ENCODE measurements at regions not wholly inside any gene's neighbourhood (a gene's known extent, or its start where the extent isn't known, plus 50 kb on each side); places are given as distances from the start of the nearest gene placed in this dataset.
"Not testable (repeated sequence)": the region's sequence is repeated elsewhere in the genome, so short reads cannot be mapped to it uniquely, and the experiment has no call there.

DNA sequence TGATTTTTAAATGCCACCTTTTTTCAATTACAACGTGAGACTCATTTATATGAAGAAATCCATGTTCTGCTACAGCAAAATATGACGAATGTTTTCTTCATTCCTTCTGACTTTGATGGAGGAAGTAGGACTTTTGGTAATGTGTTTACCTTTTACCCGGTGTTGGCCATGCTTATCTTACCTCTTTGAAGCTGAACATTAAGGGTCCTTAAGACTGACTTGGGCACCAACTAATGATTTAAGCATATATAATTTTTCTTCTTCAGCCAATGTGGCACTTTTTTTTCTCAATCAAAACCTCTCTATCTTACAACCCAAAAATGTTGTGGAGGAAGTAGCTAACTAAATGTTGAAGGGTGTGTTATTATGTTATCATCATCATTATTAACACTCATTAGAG, 337.5 kb downstream of the EPHA7 start:
- DNase-seq = no peak

DNA sequence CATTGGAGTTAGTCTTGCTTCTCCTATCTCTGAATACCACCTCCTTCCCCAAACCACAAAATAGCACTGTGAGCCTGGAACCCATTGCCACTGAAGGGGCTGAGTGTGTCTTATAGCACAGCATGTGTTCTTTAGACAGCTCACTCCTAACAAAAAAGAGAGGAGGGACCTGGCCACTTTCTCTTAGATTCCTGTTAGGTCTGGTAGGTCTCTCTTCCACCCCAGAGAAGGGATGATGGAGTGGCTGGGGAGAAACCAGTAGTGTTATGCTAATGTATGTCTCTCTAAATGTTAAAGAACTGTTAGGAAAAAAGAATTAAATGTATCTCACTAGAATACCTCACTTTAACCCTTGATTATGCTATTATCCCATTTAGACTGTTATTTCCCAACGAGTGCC, 340.3 kb downstream of the EPHA7 start:
- no peak for DNase-seq

DNA sequence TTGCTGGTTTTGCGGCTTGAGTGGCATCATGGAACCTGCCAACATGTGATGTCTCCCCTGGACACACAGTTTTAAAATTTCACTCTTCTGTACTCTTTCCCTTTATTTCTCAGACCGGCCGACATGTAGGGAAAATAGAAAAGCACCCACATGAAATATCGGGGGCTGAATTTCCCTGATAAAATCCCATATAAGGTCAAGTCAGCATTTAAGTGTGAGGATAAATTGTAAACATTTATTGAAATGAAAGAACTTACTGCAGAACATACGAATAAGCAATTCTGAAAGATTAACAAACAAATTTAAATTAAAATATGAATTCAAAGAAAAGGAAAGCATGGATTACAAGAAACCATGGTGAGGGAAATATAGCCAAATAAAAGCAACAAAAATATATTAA, 345.5 kb downstream of the EPHA7 start:
- DNase-seq = no peak

DNA sequence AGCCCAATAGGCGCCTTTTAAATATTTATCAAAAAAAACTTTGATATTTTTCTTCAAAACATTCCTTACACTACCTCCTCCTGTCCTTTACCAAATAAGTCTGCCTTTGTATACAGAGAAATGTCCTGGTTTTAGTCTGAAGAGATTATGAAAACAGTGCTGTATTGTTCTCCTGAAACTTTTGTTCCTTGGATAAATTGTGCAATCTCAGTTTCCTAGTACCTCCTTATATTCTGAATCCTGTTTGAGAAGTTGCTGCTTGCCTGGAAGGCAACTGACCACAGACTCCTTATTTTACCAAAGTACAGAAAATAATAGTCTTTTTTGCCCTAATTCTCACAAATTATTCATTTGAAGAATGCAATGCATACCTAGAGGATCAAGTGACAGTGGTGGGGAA, 349.5 kb downstream of the EPHA7 start:
- no peak for DNase-seq

DNA sequence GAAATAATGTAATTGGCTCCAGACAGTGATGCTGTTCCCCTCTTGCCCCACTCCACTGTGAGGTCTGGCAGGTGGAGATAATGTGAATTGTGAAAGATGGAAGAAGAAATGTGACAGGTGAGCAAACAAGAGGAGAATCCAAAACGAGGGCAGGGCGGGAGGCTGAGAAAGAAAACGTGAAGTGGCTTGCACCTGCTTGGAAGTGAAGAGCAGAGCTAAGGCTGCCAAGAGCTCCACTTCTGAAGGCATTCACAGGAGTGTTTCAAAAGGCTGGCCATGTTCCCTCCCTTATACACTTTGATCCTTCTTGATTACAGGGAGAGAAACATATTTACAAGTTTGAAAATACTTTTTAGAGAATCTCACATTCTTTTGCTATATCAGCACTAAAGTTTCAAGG, 359.4 kb downstream of the EPHA7 start:
- no peak for DNase-seq

DNA sequence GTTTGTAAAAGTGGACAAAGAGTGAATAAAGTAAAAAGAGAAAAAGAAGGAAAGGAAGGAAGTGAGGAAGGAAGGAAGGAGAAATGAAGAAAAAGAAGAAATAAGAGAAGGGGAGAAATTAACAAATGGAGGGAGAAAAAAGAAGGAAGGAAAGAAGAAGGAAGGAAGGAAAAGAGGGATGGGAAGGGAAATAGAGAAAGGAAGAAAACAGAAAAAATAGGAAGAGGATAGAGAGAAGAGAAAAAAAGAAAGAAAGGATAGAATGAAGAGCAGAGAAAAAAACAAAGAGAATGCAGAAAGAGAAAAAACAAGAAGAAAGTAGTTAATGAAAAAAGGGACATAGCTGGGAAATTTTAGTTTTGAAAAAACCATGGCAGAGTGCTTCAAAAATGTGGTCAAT, 361.8 kb downstream of the EPHA7 start:
- DNase-seq = no peak

DNA sequence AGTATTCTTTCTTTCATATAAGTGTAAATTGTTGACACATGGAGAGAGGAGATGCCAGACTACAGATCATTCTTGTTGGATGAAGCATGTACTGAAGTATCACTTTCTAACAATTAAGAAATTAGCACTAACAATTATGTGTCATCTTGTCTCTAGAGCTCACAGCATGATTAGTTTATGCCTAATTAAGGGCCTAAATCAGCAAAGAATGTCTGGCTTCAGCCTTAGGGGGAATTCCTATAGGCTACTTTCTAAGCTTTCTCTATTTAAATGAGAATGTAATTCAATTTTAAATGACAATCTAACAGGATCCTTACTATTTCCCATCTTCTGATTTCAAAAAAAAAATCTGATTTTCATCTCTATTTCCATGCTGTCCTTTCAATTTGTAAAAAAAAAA, 371.0 kb downstream of the EPHA7 start:
- no peak for DNase-seq

DNA sequence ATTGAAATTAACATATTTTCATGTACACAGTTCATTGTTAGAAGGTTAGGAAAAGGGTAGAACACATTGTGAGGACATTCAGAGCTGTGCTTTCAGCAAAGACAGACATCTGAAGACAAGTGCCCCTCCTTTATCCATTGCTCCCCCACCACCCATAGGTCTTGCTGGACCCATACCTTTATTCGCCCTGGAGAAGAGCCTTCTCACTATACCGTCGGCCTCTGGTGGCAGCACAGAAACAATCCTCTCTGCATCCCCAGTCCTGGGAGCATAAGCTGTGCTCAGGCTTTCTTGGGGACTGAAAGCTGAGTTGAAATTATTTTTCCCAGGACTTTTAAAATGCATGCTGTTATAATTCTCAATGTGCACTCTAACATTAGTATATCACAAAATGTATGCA, 372.3 kb downstream of the EPHA7 start:
- no peak for DNase-seq

DNA sequence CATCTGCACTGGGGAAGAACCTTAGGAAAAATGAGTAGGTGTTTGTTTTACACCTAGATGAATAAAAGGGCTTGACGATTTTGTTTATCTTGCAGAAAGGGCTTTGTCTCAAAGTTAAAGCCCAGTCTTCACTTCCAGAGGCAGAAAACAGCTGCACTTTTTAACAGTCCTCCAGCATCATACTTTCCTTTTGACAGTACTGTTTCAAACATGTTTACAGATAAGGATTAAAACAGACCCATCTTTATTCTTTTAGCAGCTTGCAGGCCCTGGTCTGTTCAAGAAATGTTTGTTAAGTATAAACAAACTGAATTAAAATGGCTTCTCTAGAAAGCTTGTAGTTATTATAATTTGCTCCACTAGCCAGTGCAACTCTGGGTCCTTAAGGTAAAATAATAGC, 374.2 kb downstream of the EPHA7 start:
- DNase-seq = no peak

DNA sequence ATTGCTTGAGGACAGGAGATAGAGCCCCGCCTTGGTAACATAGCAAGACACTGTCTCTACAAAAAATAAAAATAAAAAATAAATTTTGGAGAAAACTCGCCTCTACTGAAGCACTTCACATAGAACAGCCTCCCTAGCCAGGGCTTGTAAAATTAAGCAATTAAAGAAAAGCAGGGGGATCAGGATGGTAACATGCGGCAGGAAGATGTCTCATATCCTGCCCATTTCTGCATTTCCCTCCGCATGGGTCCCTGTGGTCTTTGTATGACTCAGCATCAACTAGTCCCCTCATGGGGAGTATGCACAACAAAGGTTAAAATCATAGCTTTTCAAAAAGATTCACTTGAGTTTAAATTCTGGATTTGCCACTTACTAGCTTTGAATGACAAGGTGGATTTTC, 379.0 kb downstream of the EPHA7 start:
- no peak for DNase-seq

DNA sequence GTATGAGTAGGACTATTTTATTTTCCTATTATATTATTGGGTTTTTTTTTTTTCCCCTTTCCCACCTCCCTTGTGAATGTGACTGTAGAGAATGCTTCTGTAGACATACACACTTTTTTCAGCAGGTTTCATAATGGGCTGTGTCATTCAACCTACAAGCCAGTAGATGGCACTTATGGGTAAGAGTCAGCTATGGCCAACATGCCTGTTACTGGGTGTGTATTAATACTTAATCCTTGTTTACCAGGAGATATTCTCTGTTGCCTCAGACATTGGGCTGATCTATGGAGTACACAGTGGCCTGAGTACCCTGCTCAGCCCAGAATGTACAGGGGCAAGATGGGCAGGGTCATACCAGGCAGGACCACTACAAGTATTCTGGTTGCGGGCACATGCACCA, 382.5 kb downstream of the EPHA7 start:
- no peak for DNase-seq

DNA sequence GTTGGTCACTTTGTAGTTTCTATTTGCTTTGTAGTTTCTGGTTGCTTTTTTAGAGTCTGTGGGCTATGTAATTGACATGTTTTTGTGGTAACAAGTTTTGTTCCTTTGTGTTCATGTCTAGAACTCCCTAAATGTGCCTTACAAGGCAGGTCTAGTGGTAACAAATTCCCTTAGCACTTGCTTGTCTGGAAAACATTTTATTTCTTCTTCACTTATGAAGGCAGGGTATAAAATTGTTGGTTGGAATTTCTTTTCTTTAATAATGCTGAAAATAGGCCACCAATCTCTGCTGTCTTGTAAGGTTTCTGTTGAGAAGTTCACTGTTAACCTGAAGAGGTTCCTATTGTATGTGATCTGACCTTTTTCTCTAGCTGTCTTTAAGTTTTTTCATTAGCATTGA, 383.6 kb downstream of the EPHA7 start:
- no peak for DNase-seq

DNA sequence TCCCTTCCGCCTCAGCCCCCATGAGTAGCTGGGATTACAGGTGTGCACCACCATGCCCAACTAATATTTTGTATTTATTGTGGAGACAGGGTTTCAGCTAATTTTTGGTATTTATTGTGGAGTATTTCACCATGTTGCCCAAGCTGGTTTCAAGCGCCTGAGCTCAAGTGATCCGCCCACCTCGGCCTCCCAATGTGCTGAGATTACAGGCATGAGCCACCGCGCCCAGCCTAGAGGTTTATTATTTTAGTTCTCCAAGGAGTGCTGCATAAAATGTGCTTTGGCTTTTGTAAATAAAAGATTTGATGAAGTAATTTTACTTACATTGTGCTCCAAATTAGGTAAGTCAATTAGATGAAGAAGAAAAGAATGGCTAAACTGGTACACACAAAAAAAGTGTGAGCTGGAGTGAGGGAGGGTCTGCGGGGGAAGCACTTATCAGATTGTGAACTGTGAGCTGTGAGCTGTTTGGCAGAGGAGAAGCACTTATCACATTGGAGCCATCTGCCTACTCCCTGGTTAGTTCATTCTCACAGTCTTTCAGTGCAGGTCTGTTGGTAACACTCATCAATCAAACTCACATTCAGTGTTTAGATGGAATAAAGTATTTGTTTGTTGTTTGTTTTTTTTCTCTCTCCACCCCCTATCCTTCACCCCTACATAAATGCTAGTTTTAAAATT, 398.0 kb downstream of the EPHA7 start:
- DNase-seq = no peak

DNA sequence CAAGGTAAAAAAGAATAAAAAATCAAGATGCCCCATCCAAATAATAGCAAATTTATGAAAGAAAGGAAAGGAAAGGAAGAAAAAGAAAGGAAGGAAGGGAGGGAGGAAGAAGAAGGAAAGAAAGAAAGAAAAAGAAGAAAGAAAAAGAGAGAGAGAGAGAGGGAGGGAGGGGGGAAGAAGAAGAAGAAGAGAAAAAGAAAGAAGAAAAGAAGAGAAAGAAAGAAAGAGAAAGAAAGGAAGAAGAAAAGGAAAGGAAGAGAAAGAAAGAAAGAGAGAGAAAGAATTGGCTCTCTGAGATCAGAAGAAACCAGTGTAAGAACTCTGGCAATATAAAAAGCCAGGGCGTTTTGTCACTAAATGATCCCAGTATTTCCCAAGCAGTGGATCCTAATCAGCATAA, 401.7 kb downstream of the EPHA7 start:
- no peak for DNase-seq

DNA sequence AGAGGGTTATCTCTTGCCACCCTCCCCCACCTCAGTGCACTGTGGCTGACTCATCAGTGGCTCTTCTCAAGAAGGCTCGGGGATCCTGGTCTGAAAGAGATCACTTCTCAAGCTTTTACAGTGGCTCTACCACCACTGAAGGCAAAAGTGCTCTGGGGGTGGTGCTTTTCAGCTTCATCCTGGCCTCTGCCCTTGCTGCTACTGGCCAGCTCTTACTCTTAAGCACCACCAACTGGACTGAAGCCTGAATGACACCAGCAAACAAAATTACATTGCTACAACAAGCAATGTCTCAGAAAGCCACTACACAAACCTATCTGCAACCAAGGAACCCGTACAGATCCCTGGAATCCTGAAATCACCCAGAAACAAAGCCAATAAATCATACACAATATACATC, 402.1 kb downstream of the EPHA7 start:
- DNase-seq = no peak

DNA sequence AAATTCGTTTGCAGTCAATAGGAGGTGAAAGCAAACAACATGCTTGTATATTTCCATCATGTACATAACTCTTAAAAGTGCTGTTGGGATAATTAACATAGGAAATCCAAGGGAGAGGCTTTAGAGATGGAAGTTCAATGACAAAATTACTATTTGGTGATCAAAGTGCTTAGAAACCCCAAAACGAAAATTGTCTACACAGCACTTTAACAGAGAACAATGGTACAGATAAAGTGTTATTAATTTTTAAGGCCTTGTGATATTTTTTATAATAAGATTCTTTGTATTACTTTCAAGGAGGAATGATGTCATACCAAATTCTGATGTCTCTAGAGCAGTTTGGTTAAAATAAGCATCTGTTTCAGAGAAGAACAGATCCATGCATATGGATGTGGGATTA, 406.3 kb downstream of the EPHA7 start:
- no peak for DNase-seq

DNA sequence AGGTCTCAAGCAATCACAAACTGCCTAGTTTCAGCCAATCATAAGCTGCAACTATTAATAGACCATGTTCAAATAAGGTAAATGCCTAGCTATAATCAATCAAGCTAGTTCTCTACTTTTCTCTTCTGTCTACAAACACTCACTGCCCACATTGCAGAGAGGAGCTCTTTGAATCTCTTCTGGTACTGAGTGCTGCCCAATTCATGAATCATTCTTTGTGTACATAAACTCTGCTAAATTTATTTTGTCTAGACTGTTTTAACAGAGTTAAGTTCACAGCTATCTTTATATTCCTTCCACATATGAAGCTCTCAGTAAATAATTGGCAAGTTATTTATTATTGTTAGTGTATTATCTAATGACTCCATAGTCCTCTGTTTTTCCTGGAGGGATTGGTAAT, 411.0 kb downstream of the EPHA7 start:
- no peak for DNase-seq

DNA sequence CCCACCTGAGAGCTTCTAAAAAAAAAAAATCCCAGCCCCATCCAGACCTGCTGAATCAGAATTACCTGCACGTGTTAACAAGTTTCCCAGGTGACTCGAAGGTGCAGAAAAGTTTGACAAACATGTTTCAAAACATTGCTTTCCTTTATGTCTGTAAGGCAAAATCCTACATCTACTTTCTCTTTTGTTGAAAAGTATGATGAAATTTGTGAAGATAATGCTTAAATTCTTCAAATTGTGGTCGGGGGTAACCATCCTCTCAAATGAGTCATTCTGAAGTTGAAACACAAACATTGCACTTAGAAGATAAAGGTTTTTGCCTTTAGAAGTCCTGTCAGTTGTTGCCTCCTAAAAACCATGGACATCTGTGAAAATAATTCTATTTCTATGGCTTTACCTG, 429.7 kb downstream of the EPHA7 start:
- no peak for DNase-seq

DNA sequence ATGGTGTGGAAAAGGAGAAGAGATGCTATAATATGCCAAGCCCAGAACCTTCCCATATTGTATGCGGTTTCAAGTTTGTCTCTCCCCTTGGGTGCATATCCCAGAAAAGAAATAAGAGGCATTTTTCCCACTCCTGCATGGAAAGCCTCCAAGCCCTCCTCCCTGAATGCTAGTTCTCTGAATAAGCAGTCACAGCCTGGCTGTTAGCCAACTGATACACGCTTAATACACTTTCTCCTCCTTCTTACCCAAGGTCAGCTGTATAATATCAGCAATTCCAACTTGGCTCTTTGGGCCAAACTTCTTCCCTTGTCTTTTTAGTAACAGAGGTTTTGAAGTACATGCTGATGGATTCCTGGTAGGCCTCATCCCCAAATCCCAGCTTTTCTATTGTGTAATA, 440.1 kb downstream of the EPHA7 start:
- DNase-seq = no peak

DNA sequence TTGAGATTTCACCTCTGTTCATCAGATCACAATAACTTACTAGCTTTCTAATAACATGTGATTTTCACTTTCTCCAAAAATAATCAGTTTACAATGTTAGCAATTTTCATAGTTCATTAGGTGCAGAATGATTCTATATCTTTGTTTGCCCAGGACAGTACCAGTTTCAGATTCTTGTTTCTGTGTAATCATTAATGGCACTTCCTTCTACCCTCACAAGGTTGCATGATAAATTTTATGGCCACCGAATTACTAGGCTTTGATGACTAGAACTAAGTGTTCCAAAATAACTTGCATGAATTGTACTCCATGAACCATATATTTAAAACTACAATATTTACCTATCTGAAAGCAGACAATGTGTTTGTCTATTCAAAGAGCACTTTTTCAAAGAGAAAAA, 442.3 kb downstream of the EPHA7 start:
- no peak for DNase-seq

DNA sequence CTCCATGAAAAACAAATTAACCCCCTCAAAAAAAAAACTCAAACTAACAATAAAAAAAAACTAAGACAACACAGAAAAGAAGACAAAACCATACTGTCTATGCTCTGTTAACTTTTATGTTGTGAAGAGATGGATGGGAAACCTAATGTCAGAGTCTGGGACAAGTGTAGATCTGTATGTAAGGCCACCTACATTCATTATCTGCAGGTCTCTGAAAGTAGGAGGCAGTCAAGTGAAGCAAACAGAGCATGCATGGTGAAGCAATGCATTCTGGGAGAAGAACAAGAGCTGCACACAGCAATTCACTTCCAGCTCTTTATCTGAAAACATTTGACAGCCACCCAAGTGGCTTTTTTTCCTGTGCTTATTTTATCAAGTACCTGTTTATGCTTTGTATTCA, 452.0 kb downstream of the EPHA7 start:
- no peak for DNase-seq

DNA sequence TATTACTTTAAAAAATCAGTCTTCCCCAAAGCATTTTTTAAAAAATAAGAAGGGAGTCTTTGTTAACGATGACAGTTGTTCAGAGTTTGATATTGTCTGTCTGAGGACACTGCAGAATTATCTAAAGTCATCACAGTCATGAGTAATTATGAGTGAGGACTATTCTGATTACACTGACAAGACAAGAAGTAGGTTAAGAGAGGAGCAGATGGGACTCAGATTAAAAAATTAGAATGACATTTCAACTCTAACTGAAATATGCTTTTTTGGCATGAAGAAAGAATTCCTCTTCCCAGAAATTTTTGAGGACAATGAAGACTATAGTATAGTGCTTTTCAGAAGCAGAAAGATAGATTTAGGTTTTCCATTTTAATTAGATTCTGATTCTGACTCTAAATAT, 456.5 kb downstream of the EPHA7 start:
- DNase-seq = no peak

DNA sequence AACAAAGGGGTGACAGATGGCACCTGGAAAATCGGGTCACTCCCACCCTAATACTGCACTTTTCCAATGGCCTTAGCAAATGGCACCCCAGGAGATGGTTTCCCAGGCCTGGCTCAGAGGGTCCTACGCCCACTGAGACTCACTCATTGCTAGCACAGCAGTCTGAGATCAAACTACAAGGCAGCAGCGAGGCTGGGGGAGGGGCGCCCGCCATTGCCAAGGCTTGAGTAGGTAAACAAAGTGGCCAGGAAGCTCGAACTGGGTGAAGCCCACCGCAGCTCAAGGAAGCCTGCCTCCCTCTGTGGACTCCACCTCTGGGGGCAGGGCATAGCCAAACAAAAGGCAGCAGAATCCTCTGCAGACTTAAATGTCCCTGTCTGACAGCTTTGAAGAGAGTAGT, 467.2 kb downstream of the EPHA7 start:
- not testable (repeated sequence) for DNase-seq

DNA sequence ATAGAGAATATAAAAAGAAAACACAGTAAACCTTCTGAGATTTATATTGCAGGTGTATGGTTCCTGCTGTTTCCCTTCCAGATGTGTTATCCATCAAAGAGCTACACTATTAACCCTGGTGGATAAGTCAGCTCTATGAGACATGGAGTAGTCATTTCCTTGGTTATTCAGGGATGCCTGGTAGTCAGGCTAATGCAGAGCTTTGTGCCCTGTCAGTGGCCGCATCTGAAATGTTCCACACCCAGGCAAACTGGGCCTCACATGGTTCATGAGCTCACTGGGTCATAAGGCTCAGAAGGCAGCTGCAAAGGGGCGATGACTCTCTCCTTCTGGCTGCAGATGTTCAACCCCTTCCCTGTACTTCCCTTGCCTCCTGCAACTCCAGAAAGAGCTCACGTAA, 473.6 kb downstream of the EPHA7 start:
- no peak for DNase-seq

DNA sequence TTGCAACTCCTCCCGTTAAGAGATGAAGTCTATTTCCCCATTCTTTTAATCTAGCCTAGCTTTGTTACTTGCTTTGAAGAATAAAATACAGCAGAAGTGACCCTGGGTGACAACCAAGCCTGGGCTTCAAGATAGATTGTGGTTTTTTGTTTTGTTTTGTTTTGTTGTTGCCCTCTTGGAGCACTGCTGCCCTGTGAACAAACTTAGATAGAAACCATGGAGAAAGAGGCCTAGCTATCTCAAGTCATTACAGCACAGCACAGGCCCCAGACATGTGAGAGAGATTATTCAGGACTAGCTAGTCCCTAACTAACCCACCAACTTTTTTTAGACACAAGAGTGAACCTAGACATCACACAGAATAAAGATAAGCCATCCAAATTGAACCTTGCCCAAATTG, 475.2 kb downstream of the EPHA7 start:
- no peak for DNase-seq

DNA sequence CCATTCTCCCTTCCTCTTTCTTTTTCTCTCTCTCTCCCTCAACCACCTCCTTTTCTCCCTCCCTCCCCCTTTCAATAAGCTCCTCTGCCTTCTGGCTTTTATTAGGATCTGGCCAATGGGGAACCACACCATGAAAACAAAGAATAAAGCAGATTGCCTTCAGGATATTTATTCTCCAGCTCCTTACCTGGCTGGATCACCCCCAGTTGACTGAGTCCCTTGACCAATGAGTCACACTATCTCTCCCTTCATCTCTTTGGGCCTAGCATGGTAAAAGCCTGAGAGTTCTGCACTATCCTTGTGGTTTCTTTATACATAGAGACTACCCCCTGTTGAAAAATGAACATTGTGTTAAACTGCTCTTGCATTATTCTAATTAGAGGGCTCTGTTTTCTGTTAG, 476.8 kb downstream of the EPHA7 start:
- DNase-seq = no peak
